IMR-90 (cell line): ENCODE measurements at regions not wholly inside any gene's neighbourhood (a gene's known extent, or its start where the extent isn't known, plus 50 kb on each side); places are given as distances from the start of the nearest gene placed in this dataset.

Source experiments
- BHLHE40 ChIP-seq: fragments of 150-350 bp; IDR thresholded peaks from 2 replicates; pipeline ENCODE4 v1.6.1; 2016; ENCODE audit warnings: mild to moderate bottlenecking, low read depth, low read length
- MAFK ChIP-seq: IDR thresholded peaks from 2 replicates; pipeline ENCODE4 v1.6.1; 2012; ENCODE audit warnings: low read depth, low read length, improper control_type of control experiment
- MXI1 ChIP-seq: IDR thresholded peaks from 2 replicates; pipeline ENCODE4 v1.6.1; 2012; ENCODE audit warnings: low read depth, mild to moderate bottlenecking, low read length, moderate library complexity, borderline replicate concordance
- NFE2L2 ChIP-seq: fragments of 150-350 bp; IDR thresholded peaks from 2 replicates; pipeline ENCODE4 v1.6.1; 2016; ENCODE audit warnings: low read depth, mild to moderate bottlenecking, low read length
- POLR2A ChIP-seq: IDR thresholded peaks from 2 replicates; pipeline ENCODE4 v1.6.1; 2012; ENCODE audit warnings: mild to moderate bottlenecking, low read depth, low read length
- RAD21 ChIP-seq: IDR thresholded peaks from 2 replicates; pipeline ENCODE4 v1.6.1; 2012; ENCODE audit warnings: low read length, improper control_type of control experiment
- RCOR1 ChIP-seq: IDR thresholded peaks from 2 replicates; pipeline ENCODE4 v1.6.1; 2012; ENCODE audit warnings: mild to moderate bottlenecking, low read length, improper control_type of control experiment; ENCODE audit not compliant: insufficient replicate concordance
- SMC3 ChIP-seq: fragments of 150-350 bp; IDR thresholded peaks from 2 replicates; pipeline ENCODE4 v1.6.1; 2016; ENCODE audit warnings: low read depth, mild to moderate bottlenecking, antibody characterized with exemption, low read length, moderate library complexity
- TF ChIP-seq, protein P1 (sequence below): conservative IDR thresholded peaks from 2 replicates; pipeline ENCODE4 v1.5.1; 2012; ENCODE audit warnings: mild to moderate bottlenecking, low read depth, low read length, improper control_type of control experiment
- TF ChIP-seq, protein P2 (sequence below): fragments of 150-350 bp; IDR thresholded peaks from 2 replicates; pipeline ENCODE4 v1.6.1; 2016; ENCODE audit warnings: low read depth, mild to moderate bottlenecking, low read length, moderate library complexity, borderline replicate concordance
- TF ChIP-seq, protein P3 (sequence below): fragments of 150-350 bp; IDR thresholded peaks from 2 replicates; pipeline ENCODE4 v1.6.1; 2017; ENCODE audit warnings: mild to moderate bottlenecking, antibody characterized with exemption, low read length, low read depth

DNA sequence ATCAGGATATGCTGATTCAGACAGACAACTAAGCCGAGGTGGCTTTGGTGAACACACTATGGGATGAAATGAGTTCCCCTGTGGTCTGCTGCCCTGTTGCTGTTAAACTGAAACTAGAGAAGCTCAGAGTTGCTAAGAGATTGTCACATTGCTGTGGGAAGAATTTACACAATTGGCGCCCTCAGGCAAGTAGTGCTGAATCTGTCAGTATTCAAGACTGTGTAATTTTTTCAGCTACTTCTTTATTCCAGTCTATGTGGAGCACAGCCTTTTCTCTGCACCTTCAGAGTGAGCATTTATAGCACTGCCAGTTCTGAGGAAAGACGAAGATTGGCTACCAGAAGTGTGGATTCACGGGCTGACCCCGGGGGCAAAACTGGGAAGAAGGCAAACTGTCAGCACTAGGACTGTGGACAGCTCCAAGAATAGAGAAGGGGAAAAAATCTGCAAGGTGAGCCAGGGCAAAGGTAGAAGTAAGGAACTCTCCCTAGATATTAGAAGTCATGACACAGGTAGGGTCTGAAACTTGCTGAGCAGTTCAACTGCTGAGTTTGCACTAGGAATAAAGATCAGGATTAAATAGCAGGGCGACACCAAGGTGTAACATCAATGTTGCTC is 218.8 kb upstream of the TMPO start:
- TF ChIP-seq, protein P1, sequence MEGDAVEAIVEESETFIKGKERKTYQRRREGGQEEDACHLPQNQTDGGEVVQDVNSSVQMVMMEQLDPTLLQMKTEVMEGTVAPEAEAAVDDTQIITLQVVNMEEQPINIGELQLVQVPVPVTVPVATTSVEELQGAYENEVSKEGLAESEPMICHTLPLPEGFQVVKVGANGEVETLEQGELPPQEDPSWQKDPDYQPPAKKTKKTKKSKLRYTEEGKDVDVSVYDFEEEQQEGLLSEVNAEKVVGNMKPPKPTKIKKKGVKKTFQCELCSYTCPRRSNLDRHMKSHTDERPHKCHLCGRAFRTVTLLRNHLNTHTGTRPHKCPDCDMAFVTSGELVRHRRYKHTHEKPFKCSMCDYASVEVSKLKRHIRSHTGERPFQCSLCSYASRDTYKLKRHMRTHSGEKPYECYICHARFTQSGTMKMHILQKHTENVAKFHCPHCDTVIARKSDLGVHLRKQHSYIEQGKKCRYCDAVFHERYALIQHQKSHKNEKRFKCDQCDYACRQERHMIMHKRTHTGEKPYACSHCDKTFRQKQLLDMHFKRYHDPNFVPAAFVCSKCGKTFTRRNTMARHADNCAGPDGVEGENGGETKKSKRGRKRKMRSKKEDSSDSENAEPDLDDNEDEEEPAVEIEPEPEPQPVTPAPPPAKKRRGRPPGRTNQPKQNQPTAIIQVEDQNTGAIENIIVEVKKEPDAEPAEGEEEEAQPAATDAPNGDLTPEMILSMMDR, result no peak
- no peak for TF ChIP-seq POLR2A
- TF ChIP-seq, protein P2, sequence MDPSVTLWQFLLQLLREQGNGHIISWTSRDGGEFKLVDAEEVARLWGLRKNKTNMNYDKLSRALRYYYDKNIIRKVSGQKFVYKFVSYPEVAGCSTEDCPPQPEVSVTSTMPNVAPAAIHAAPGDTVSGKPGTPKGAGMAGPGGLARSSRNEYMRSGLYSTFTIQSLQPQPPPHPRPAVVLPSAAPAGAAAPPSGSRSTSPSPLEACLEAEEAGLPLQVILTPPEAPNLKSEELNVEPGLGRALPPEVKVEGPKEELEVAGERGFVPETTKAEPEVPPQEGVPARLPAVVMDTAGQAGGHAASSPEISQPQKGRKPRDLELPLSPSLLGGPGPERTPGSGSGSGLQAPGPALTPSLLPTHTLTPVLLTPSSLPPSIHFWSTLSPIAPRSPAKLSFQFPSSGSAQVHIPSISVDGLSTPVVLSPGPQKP, result no peak
- TF ChIP-seq MXI1, result no peak
- no peak for TF ChIP-seq SMC3
- no peak for TF ChIP-seq MAFK
- TF ChIP-seq BHLHE40, result no peak
- TF ChIP-seq RAD21, result no peak
- TF ChIP-seq NFE2L2, result no peak
- TF ChIP-seq RCOR1, result no peak
- TF ChIP-seq, protein P3, sequence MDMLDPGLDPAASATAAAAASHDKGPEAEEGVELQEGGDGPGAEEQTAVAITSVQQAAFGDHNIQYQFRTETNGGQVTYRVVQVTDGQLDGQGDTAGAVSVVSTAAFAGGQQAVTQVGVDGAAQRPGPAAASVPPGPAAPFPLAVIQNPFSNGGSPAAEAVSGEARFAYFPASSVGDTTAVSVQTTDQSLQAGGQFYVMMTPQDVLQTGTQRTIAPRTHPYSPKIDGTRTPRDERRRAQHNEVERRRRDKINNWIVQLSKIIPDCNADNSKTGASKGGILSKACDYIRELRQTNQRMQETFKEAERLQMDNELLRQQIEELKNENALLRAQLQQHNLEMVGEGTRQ, result no peak
